ENCODE measurements at regions not wholly inside any gene's neighbourhood (a gene's known extent, or its start where the extent isn't known, plus 50 kb on each side); places are given as distances from the start of the nearest gene placed in this dataset.
"Not testable (repeated sequence)": the region's sequence is repeated elsewhere in the genome, so short reads cannot be mapped to it uniquely, and the experiment has no call there.

- no peak for DNase-seq
These were observed 154.0 kb upstream of the FOXK1 start for GRCh38 chr7:4527988-4528636.

- no peak for DNase-seq
These were observed 150.9 kb upstream of the FOXK1 start for GRCh38 chr7:4531236-4531635.

- DNase-seq, result not testable (repeated sequence)
These were observed 148.8 kb upstream of the FOXK1 start for GRCh38 chr7:4533339-4533738.

- no peak for DNase-seq
These were observed 132.4 kb upstream of the FOXK1 start for GRCh38 chr7:4549681-4550080.

GRCh38 chr7:4550117-4550516 is 132.0 kb upstream of the FOXK1 start:
- DNase-seq, result no peak

GRCh38 chr7:4552985-4553384 is 129.1 kb upstream of the FOXK1 start:
- no peak for DNase-seq

- DNase-seq, result no peak
These were observed 125.0 kb upstream of the FOXK1 start for GRCh38 chr7:4556868-4557793.

- peak in 1 of 2 experiments; percentile 26 for DNase-seq
These were observed 120.3 kb upstream of the FOXK1 start for GRCh38 chr7:4561795-4562194.

- no peak for DNase-seq
These were observed 115.4 kb upstream of the FOXK1 start for GRCh38 chr7:4566714-4567113.

GRCh38 chr7:4574851-4575250 is 107.2 kb upstream of the FOXK1 start:
- no peak for DNase-seq

- DNase-seq, result no peak
These were observed 106.8 kb upstream of the FOXK1 start for GRCh38 chr7:4575254-4575653.

GRCh38 chr7:4602905-4603842 is 78.9 kb upstream of the FOXK1 start:
- no peak for DNase-seq

- no peak for DNase-seq
These were observed 78.3 kb upstream of the FOXK1 start for GRCh38 chr7:4603843-4604231.

GRCh38 chr7:4604456-4604940 is 77.6 kb upstream of the FOXK1 start:
- no peak for DNase-seq

- no peak for DNase-seq
These were observed 75.3 kb upstream of the FOXK1 start for GRCh38 chr7:4606797-4607196.

- DNase-seq, result no peak
These were observed 74.8 kb upstream of the FOXK1 start for GRCh38 chr7:4607311-4607729.

- DNase-seq, result not testable (repeated sequence)
These were observed 72.5 kb upstream of the FOXK1 start for GRCh38 chr7:4609576-4609975.

GRCh38 chr7:4610768-4611467 is 71.2 kb upstream of the FOXK1 start:
- peak; percentile 18 to 73 for DNase-seq

- DNase-seq, result no peak
These were observed 69.9 kb upstream of the FOXK1 start for GRCh38 chr7:4612237-4612636.

GRCh38 chr7:4612939-4613841 is 68.9 kb upstream of the FOXK1 start:
- DNase-seq, result no peak
